ENCODE measurements at regions not wholly inside any gene's neighbourhood (a gene's known extent, or its start where the extent isn't known, plus 50 kb on each side); places are given as distances from the start of the nearest gene placed in this dataset.

DNA sequence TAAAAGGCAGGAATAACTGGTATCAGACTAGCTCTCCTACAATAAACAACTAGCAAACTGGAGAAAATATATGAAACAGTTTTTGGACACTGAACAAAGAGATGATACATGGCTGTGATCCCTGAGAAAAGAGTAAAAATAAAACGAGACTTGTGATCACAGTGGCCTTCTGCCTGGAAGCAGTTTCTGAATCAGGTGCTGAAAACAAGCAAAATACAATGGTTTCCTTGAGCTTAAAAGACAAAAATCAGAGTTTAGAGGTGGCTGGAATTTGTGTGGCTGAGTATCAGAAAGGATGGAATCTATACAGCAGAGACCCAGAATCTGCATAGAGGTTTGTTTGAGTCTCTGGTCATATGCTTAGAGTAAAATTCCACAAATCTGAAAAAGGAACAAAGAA, 242.5 kb upstream of the SOX9 start:
- H3K9me3 ChIP-seq, result no peaks in the 10 kb centered on the region
- no peaks in the 10 kb centered on the region for H3K36me3 ChIP-seq
- no peak overlapping the region for H3K4me3 ChIP-seq
- H3K27ac ChIP-seq, result no peak overlapping the region
- DNase-seq, result no peak
- H3K4me1 ChIP-seq, result no peaks in the 10 kb centered on the region
- no peaks in the 10 kb centered on the region for H3K27me3 ChIP-seq
- intact Hi-C loops (cut with DNase I; ENCODE audit: low total_unique reads), result no loop called here
- TF ChIP-seq, protein P1, sequence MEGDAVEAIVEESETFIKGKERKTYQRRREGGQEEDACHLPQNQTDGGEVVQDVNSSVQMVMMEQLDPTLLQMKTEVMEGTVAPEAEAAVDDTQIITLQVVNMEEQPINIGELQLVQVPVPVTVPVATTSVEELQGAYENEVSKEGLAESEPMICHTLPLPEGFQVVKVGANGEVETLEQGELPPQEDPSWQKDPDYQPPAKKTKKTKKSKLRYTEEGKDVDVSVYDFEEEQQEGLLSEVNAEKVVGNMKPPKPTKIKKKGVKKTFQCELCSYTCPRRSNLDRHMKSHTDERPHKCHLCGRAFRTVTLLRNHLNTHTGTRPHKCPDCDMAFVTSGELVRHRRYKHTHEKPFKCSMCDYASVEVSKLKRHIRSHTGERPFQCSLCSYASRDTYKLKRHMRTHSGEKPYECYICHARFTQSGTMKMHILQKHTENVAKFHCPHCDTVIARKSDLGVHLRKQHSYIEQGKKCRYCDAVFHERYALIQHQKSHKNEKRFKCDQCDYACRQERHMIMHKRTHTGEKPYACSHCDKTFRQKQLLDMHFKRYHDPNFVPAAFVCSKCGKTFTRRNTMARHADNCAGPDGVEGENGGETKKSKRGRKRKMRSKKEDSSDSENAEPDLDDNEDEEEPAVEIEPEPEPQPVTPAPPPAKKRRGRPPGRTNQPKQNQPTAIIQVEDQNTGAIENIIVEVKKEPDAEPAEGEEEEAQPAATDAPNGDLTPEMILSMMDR (IDR thresholded peaks at IDR 0.05), result no peak

DNA sequence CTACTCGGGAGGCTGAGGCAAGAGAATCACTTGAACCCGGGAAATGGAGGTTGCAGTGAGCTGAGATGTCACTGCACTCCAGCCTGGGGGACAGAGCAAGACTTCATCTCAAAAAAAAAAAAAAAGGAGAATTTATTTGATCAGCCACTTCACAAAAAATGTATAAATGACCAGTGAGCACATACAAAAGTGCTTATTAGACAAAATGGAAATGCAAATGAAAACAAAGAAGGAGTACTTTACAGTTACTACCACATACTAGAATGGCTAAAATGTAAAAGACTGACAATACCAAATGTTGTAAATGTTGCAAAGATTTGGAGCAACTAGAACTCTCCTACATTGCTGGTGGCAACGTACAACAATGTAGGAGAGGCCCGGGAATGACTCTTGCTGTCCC, 241.8 kb upstream of the SOX9 start:
- H3K27me3 ChIP-seq, result no peaks in the 10 kb centered on the region
- no peak for DNase-seq
- TF ChIP-seq, protein P1 (IDR thresholded peaks at IDR 0.05), result no peak
- H3K4me1 ChIP-seq, result no peaks in the 10 kb centered on the region
- H3K9me3 ChIP-seq, result no peaks in the 10 kb centered on the region
- no peaks in the 10 kb centered on the region for H3K36me3 ChIP-seq
- H3K27ac ChIP-seq, result no peak overlapping the region
- intact Hi-C loops (cut with DNase I; ENCODE audit: low total_unique reads), result no loop called here
- H3K4me3 ChIP-seq, result no peak overlapping the region

DNA sequence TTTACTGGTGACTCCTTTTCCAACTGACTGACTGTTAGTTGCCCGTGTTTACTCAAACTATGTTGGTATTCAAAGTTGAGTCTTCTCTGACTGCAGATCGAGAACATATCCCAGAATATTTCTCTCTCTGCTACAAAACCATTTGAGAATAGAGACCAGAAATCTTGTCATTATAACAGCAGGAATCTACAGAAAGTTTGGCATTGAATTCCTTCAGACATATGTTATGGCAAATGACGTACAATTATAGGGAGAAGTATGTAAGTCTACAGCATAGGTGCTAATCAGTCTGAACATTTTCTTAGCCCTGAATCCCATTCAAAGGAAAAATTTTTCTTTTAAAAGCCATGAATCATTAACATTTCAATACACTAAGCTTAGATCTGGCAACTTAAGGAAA, 239.8 kb upstream of the SOX9 start:
- H3K27ac ChIP-seq, result no peak overlapping the region
- no peak overlapping the region for H3K4me3 ChIP-seq
- TF ChIP-seq, protein P1 (IDR thresholded peaks at IDR 0.05), result no peak
- no peak for DNase-seq
- no peaks in the 10 kb centered on the region for H3K36me3 ChIP-seq
- intact Hi-C loops (cut with DNase I; ENCODE audit: low total_unique reads), result no loop called here
- H3K27me3 ChIP-seq, result no peaks in the 10 kb centered on the region
- no peaks in the 10 kb centered on the region for H3K9me3 ChIP-seq
- no peaks in the 10 kb centered on the region for H3K4me1 ChIP-seq

DNA sequence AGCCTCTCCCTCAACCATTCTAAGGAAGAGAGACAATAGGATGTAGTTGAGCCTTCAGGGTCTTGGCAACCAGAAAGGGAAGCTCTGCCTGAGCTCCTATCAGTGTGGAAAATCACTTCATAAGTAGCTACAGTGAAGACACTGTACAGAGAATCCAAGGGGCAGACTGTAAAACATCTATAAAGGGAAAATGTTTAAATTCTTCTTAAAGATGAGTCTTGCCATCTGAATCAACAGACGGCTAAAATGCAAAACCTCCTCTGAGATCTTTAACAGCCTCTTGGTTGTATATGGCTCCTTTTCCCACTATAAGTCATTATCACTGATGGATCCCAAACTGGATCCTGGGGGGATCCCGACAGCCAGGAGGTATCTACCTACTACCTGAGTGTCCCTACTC, 239.2 kb upstream of the SOX9 start:
- Histone ChIP-seq H3K36me3 (no peaks in the 10 kb centered on the region), H3K27ac (no peak overlapping the region), H3K4me3 (no peak overlapping the region), H3K4me1 (no peaks in the 10 kb centered on the region), H3K9me3 (no peaks in the 10 kb centered on the region), H3K27me3 (no peaks in the 10 kb centered on the region)
- TF ChIP-seq, protein P1 (IDR thresholded peaks at IDR 0.05), result no peak
- no peak for DNase-seq
- intact Hi-C loops (cut with DNase I; ENCODE audit: low total_unique reads), result no loop called here

DNA sequence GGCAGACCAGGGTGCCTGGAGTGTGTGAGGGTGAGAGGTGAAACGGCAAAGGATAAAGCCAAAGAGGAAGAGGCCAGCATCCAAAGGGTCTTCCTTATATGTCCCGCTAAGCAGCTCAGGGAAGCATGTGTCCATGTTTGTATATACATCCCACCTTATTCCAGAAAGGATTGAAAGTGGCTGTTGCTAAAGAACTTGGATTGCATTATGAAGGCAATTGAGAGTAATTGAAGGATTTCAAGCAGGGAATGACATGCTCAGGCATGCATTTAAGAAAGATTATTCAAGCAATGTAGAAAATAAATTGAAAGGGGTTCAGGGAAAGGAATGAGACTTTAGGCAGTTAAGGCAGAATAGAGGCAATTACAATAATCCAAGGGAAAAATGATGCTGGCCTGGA, 237.6 kb upstream of the SOX9 start:
- H3K4me1 ChIP-seq, result no peaks in the 10 kb centered on the region
- H3K36me3 ChIP-seq, result no peaks in the 10 kb centered on the region
- no peak overlapping the region for H3K27ac ChIP-seq
- no peaks in the 10 kb centered on the region for H3K9me3 ChIP-seq
- H3K4me3 ChIP-seq, result no peak overlapping the region
- TF ChIP-seq, protein P1 (IDR thresholded peaks at IDR 0.05), result no peak
- intact Hi-C loops (cut with DNase I; ENCODE audit: low total_unique reads), result no loop called here
- H3K27me3 ChIP-seq, result no peaks in the 10 kb centered on the region
- DNase-seq, result no peak

DNA sequence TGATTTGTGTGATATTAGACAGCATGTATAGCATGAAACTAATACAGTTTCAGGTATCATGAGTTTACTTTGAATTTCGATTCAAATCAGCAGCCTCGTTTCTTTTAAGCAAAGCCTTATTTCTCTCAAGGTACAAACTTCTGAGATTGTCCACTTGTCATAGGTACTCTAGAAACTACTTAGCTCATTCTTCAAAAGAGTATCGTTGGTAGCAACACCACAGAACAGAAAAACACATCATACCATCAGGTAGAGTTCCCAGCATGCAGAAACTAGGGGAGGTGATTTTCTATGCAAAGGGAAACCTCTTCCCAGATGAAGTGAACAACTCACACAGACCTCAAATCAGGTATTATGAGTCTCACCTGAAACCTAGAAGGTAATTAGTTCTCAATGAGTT, 237.0 kb upstream of the SOX9 start:
- H3K9me3 ChIP-seq, result no peaks in the 10 kb centered on the region
- no peak overlapping the region for H3K27ac ChIP-seq
- no peak overlapping the region for H3K4me3 ChIP-seq
- intact Hi-C loops (cut with DNase I; ENCODE audit: low total_unique reads), result no loop called here
- no peaks in the 10 kb centered on the region for H3K27me3 ChIP-seq
- TF ChIP-seq, protein P1 (IDR thresholded peaks at IDR 0.05), result no peak
- H3K36me3 ChIP-seq, result no peaks in the 10 kb centered on the region
- DNase-seq, result no peak
- no peaks in the 10 kb centered on the region for H3K4me1 ChIP-seq

Data from tibial artery (tissue), 4 donors.